HCT116 (cell line): ENCODE measurements at regions not wholly inside any gene's neighbourhood (a gene's known extent, or its start where the extent isn't known, plus 50 kb on each side); places are given as distances from the start of the nearest gene placed in this dataset.

Experiments used
- ATAC-seq: fragments of 200-7000 bp; cut with Tn5 transposase; 2 replicates; pipeline ENCODE4 v1.9.1; 2020; ENCODE audit warnings: mild to moderate bottlenecking, moderate library complexity
- BruUV-seq: library from RNA; stranded (reverse); fragments of 400-500 nt; replicated peaks from 2 replicates; lab custom pipeline; 2021; lab: Mats Ljungman, UMichigan
- CTCF ChIA-PET: fragments of 300-600 bp; sonication (Branson Sonifier 250); formaldehyde crosslinking; loops from one replicate; lab custom pipeline; 2021; ENCODE audit warnings: antibody characterized with exemption; lab: Charles Lee
- POLR2A ChIA-PET: fragments of 300-600, 350-600 bp; sonication (Branson Sonifier 250); formaldehyde crosslinking; loops from one replicate; lab custom pipeline; 2021; ENCODE audit warnings: antibody characterized with exemption; lab: Charles Lee
- RAD21 ChIA-PET, 2 experiments: fragments of 300-600 bp; sonication (Branson Sonifier 250); formaldehyde crosslinking; loops; one replicate each; lab custom pipeline; 2023; ENCODE audit warnings: low total read pairs in 2 of 2; ENCODE audit not compliant: uncharacterized antibody in 2 of 2, unreplicated experiment in 2 of 2, low non-redundant PET in 1 of 2; lab: Charles Lee
- DNase-seq: peaks from one replicate; pipeline ENCODE4 v3.0.0-alpha.2; 2010; ENCODE audit warnings: low read depth, low spot score
- H2AFZ ChIP-seq: fragments of 200-600 bp; shearing (Covaris generic), sonication (generic); 2 replicates; pipeline ENCODE4 v1.6.1; 2017; ENCODE audit warnings: low read depth, mixed run types, mixed read lengths, antibody characterized with exemption, low read length; ENCODE audit not compliant: poor library complexity, severe bottlenecking
- H3K27ac ChIP-seq: 2 replicates; pipeline ENCODE4 v1.5.1; 2012; ENCODE audit warnings: low read depth, low read length
- H3K27me3 ChIP-seq: fragments of 200-600 bp; sonication (generic); 2 replicates; pipeline ENCODE4 v1.6.1; 2016; ENCODE audit warnings: mixed run types, low read length, mixed read lengths; ENCODE audit not compliant: insufficient read depth
- H3K36me3 ChIP-seq, 2 experiments: fragments of 200-500 bp in 1 of 2; fragments of 200-600 bp in 1 of 2; sonication (Bioruptor generic) in 1 of 2; sonication (generic) in 1 of 2; 2 replicates each; pipeline versions ENCODE4 v1.5.1 to v1.6.1; 2014 to 2016; ENCODE audit warnings: low read length in 2 of 2, inconsistent platforms in 1 of 2, mixed read lengths in 1 of 2, mixed run types in 1 of 2; ENCODE audit not compliant: insufficient read depth in 2 of 2, control insufficient read depth in 1 of 2
- H3K4me1 ChIP-seq, 2 experiments: fragments of 200-600 bp in 1 of 2; sonication (generic) in 1 of 2; 2 replicates each; pipeline versions ENCODE4 v1.5.1 to v1.6.1; 2012 to 2017; ENCODE audit warnings: low read length in 2 of 2, inconsistent platforms in 1 of 2, mild to moderate bottlenecking in 1 of 2, mixed read lengths in 1 of 2, mixed run types in 1 of 2, moderate library complexity in 1 of 2; ENCODE audit not compliant: insufficient read depth in 2 of 2, control insufficient read depth in 1 of 2
- H3K4me2 ChIP-seq: fragments of 200-600 bp; sonication (generic); 2 replicates; pipeline ENCODE4 v1.6.1; 2017; ENCODE audit warnings: mixed run types, low read length, mixed read lengths
- H3K4me3 ChIP-seq, 2 experiments: fragments of 200-600 bp in 1 of 2; sonication (generic) in 1 of 2; replicated peaks in 1 of 2; 2 replicates each; pipeline ENCODE4 v1.5.1; 2011 to 2016; ENCODE audit warnings: low read length in 2 of 2, control low read depth in 1 of 2, low read depth in 1 of 2, mild to moderate bottlenecking in 1 of 2, mixed read lengths in 1 of 2, mixed run types in 1 of 2
- H3K79me2 ChIP-seq: fragments of 200-600 bp; sonication (generic); 2 replicates; pipeline ENCODE4 v1.6.1; 2017; ENCODE audit warnings: mild to moderate bottlenecking, mixed run types, low read length, moderate library complexity, mixed read lengths; ENCODE audit not compliant: insufficient read depth
- H3K9ac ChIP-seq: fragments of 200-600 bp; sonication (generic); 2 replicates; pipeline ENCODE4 v1.6.1; 2016; ENCODE audit warnings: low read length, mixed read lengths
- H3K9me2 ChIP-seq: fragments of 200-600 bp; sonication (generic), shearing (Covaris generic); 2 replicates; pipeline ENCODE4 v1.6.1; 2017; ENCODE audit warnings: mixed run types, mild to moderate bottlenecking, moderate library complexity; ENCODE audit not compliant: insufficient read depth
- H3K9me3 ChIP-seq, 2 experiments: fragments of 200-500 bp in 1 of 2; fragments of 200-600 bp in 1 of 2; sonication (Bioruptor generic) in 1 of 2; sonication (generic) in 1 of 2; 2 replicates each; pipeline ENCODE4 v1.6.1; 2014 to 2017; ENCODE audit warnings: low read length in 2 of 2, mixed read lengths in 2 of 2, inconsistent platforms in 1 of 2, low read depth in 1 of 2, mild to moderate bottlenecking in 1 of 2, mixed run types in 1 of 2, moderate library complexity in 1 of 2; ENCODE audit not compliant: control insufficient read depth in 1 of 2, insufficient read depth in 1 of 2
- H4K20me1 ChIP-seq: fragments of 200-600 bp; sonication (generic), shearing (Covaris generic); 2 replicates; pipeline ENCODE4 v1.6.1; 2017; ENCODE audit warnings: mixed run types, mild to moderate bottlenecking, moderate library complexity; ENCODE audit not compliant: insufficient read depth
- ELF1 ChIP-seq: IDR thresholded peaks from 2 replicates; pipeline ENCODE4 v1.6.1; 2012; ENCODE audit warnings: low read depth, borderline replicate concordance
- EZH2phosphoT487 ChIP-seq: fragments of 200-600 bp; IDR thresholded peaks from 2 replicates; pipeline ENCODE4 v1.6.1; 2018; ENCODE audit warnings: antibody characterized with exemption, borderline replicate concordance
- FOSL1 ChIP-seq: IDR thresholded peaks from 2 replicates; pipeline ENCODE4 v1.6.1; 2012; ENCODE audit warnings: low read depth
- YY1 ChIP-seq: IDR thresholded peaks from 2 replicates; pipeline ENCODE4 v1.6.1; 2011; ENCODE audit warnings: low read length, low read depth, moderate library complexity, mild to moderate bottlenecking; ENCODE audit not compliant: insufficient replicate concordance; ENCODE audit errors: extremely low read depth
- ZNF274 ChIP-seq: fragments of 200-500 bp; sonication (Bioruptor generic); IDR thresholded peaks from 2 replicates; pipeline ENCODE4 v1.6.1; 2014; ENCODE audit warnings: mild to moderate bottlenecking, low read depth, low read length, inconsistent platforms
- intact Hi-C: fragments of 100-400 bp; cut with micrococcal nuclease; formaldehyde crosslinking; loops from 2 replicates; pipeline ENCODE4 v1.10.0; 2022
- TF ChIP-seq, protein P1 (sequence below): IDR thresholded peaks from 2 replicates; pipeline ENCODE4 v1.6.1; 2011; ENCODE audit warnings: mild to moderate bottlenecking, low read length, moderate library complexity; ENCODE audit not compliant: insufficient replicate concordance; ENCODE audit errors: extremely low read depth
- TF ChIP-seq, protein P2 (sequence below), 3 experiments: fragments of 200-600 bp in 1 of 3; sonication (generic) in 1 of 3; IDR thresholded peaks in 2 of 3; conservative IDR thresholded peaks in 1 of 3; 2 replicates each; pipeline ENCODE4 v1.5.1; 2012 to 2017; ENCODE audit warnings: low read depth in 2 of 3, low read length in 2 of 3, antibody characterized with exemption in 1 of 3, borderline replicate concordance in 1 of 3, control low read depth in 1 of 3, mild to moderate bottlenecking in 1 of 3, mixed read lengths in 1 of 3, mixed run types in 1 of 3, moderate library complexity in 1 of 3; ENCODE audit not compliant: insufficient read depth in 1 of 3

DNA sequence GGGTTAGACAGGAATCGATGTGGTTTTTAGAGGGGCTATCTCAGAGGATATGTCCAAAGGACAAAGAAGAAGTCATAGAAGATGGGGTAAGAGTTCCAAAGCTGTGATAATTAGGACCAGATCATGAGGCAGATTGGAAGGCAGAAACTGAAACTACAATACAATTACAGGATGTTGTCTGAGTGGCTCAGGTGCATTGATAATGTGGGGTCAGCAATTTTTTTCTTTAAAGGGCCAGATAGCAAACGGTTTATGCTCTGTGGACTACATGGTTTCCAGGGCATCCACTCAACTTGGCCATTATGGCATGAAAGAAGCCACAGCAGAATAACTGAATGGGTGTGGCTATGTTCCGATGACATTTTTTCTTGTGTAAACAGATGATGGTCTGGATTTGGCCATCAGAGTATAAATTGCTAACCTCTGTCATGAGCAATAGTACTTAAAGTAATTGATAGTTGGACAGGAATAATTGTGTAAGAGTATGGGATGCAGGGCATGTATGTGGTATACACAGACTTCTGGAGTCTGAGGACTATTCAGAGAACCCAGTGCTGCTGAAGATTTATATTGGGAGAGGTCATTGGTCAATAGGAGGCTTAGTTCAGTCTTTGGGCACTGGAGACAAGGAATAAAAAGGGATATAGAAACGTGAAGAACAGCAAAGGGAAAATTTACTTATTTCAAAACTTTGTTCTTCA is 198.4 kb upstream of the ADGRL4 start:
- RAD21 ChIA-PET: no interaction called here
- no peak overlapping the region for H3K4me2 ChIP-seq
- DNase-seq (no peak), ATAC-seq (no peak)
- CTCF ChIA-PET: no interaction called here
- no peak overlapping the region for H3K4me3 ChIP-seq
- no peaks in the 10 kb centered on the region; a peak in 1 of 4 replicates for H3K9me3 ChIP-seq
- intact Hi-C loops: no loop called here
- H3K9ac ChIP-seq: no peak overlapping the region
- no peaks in the 10 kb centered on the region for H3K4me1 ChIP-seq
- no peaks in the 10 kb centered on the region for H4K20me1 ChIP-seq
- no peaks in the 10 kb centered on the region for H3K36me3 ChIP-seq
- H3K79me2 ChIP-seq: no peaks in the 10 kb centered on the region
- H2AFZ ChIP-seq: no peak overlapping the region
- POLR2A ChIA-PET: no interaction called here
- H3K27me3 ChIP-seq: no peaks in the 10 kb centered on the region
- no peak overlapping the region for H3K27ac ChIP-seq
- TF ChIP-seq, protein P1, sequence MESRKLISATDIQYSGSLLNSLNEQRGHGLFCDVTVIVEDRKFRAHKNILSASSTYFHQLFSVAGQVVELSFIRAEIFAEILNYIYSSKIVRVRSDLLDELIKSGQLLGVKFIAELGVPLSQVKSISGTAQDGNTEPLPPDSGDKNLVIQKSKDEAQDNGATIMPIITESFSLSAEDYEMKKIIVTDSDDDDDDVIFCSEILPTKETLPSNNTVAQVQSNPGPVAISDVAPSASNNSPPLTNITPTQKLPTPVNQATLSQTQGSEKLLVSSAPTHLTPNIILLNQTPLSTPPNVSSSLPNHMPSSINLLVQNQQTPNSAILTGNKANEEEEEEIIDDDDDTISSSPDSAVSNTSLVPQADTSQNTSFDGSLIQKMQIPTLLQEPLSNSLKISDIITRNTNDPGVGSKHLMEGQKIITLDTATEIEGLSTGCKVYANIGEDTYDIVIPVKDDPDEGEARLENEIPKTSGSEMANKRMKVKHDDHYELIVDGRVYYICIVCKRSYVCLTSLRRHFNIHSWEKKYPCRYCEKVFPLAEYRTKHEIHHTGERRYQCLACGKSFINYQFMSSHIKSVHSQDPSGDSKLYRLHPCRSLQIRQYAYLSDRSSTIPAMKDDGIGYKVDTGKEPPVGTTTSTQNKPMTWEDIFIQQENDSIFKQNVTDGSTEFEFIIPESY: no peak
- TF ChIP-seq ELF1: no peak
- TF ChIP-seq, protein P2, sequence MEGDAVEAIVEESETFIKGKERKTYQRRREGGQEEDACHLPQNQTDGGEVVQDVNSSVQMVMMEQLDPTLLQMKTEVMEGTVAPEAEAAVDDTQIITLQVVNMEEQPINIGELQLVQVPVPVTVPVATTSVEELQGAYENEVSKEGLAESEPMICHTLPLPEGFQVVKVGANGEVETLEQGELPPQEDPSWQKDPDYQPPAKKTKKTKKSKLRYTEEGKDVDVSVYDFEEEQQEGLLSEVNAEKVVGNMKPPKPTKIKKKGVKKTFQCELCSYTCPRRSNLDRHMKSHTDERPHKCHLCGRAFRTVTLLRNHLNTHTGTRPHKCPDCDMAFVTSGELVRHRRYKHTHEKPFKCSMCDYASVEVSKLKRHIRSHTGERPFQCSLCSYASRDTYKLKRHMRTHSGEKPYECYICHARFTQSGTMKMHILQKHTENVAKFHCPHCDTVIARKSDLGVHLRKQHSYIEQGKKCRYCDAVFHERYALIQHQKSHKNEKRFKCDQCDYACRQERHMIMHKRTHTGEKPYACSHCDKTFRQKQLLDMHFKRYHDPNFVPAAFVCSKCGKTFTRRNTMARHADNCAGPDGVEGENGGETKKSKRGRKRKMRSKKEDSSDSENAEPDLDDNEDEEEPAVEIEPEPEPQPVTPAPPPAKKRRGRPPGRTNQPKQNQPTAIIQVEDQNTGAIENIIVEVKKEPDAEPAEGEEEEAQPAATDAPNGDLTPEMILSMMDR (IDR thresholded peaks at IDR 0.05 in 2 of 3, conservative IDR thresholded peaks at IDR 0.05 in 1 of 3; ENCODE audit: borderline replicate concordance in 1 of 3, insufficient read depth in 1 of 3, low read depth in 2 of 3, low read length in 2 of 3): no peak
- TF ChIP-seq ZNF274: no peak
- TF ChIP-seq YY1: no peak
- TF ChIP-seq FOSL1: no peak
- no peak for TF ChIP-seq EZH2phosphoT487
- no TSS peak for BruUV-seq
- no peaks in the 10 kb centered on the region for H3K9me2 ChIP-seq
